HL-60 (cell line): ENCODE measurements at regions not wholly inside any gene's neighbourhood (a gene's known extent, or its start where the extent isn't known, plus 50 kb on each side); places are given as distances from the start of the nearest gene placed in this dataset.

ENCODE experiments used
- CTCF ChIP-seq: IDR thresholded peaks from one replicate; pipeline ENCODE4 v1.5.1; 2011; ENCODE audit warnings: low read length, control low read depth, inconsistent platforms; ENCODE audit not compliant: insufficient read depth
- GABPA ChIP-seq: IDR thresholded peaks from 2 replicates; pipeline ENCODE4 v1.6.1; 2012; ENCODE audit warnings: low read depth
- POLR2AphosphoS5 ChIP-seq: IDR thresholded peaks from 2 replicates; pipeline ENCODE4 v1.6.1; 2012; ENCODE audit warnings: low read depth
- REST ChIP-seq: IDR thresholded peaks from 2 replicates; pipeline ENCODE4 v1.6.1; 2012; ENCODE audit warnings: low read depth; ENCODE audit not compliant: insufficient replicate concordance

GRCh38 chr4:12712648-12713339 is 771.3 kb downstream of the RAB28 start:
- no peak for TF ChIP-seq CTCF
- TF ChIP-seq GABPA = no peak
- no peak for TF ChIP-seq REST
- no peak for TF ChIP-seq POLR2AphosphoS5
